Panc1 (cell line): ENCODE measurements at regions not wholly inside any gene's neighbourhood (a gene's known extent, or its start where the extent isn't known, plus 50 kb on each side); places are given as distances from the start of the nearest gene placed in this dataset.

Experiments used
- ATAC-seq: fragments of 200-7000 bp; cut with Tn5 transposase; 2 replicates; pipeline ENCODE4 v1.9.1; 2020; ENCODE audit warnings: mild to moderate bottlenecking, moderate library complexity
- BruUV-seq: library from RNA; stranded (reverse); fragments of 400-500 nt; replicated peaks from 2 replicates; lab custom pipeline; 2021; lab: Mats Ljungman, UMichigan
- CTCF ChIA-PET: fragments of 300-600 bp; sonication (Branson Sonifier 250); formaldehyde crosslinking; loops from one replicate; lab custom pipeline; 2022; ENCODE audit warnings: antibody characterized with exemption; lab: Charles Lee
- POLR2A ChIA-PET: fragments of 300-600 bp; sonication (Branson Sonifier 250); formaldehyde crosslinking; loops from one replicate; lab custom pipeline; 2022; ENCODE audit warnings: antibody characterized with exemption; lab: Charles Lee
- DNase-seq: peaks from one replicate; pipeline ENCODE4 v3.0.0-alpha.2; 2010; ENCODE audit warnings: low read depth, low spot score
- H3K27ac ChIP-seq: 2 replicates; pipeline ENCODE4 v1.5.1; 2011; ENCODE audit warnings: mild to moderate bottlenecking, low read length, inconsistent platforms
- H3K27me3 ChIP-seq: fragments of 200-500 bp; sonication (Bioruptor generic); 2 replicates; pipeline ENCODE4 v1.6.0; 2014; ENCODE audit warnings: low read length, inconsistent platforms; ENCODE audit not compliant: control insufficient read depth, insufficient read depth
- H3K36me3 ChIP-seq: fragments of 200-500 bp; sonication (Bioruptor generic); 2 replicates; pipeline ENCODE4 v1.5.1; 2014; ENCODE audit warnings: inconsistent platforms, mild to moderate bottlenecking, low read length, moderate library complexity; ENCODE audit not compliant: control insufficient read depth, insufficient read depth
- H3K4me1 ChIP-seq: 2 replicates; pipeline ENCODE4 v1.5.1; 2011; ENCODE audit warnings: inconsistent platforms, mild to moderate bottlenecking, low read length, moderate library complexity; ENCODE audit not compliant: control insufficient read depth, insufficient read depth
- H3K4me3 ChIP-seq, 2 experiments: 2 replicates each; pipeline ENCODE4 v1.5.1; 2011 to 2012; ENCODE audit warnings: low read depth in 2 of 2, low read length in 2 of 2, mild to moderate bottlenecking in 2 of 2, inconsistent platforms in 1 of 2, moderate library complexity in 1 of 2
- H3K9me3 ChIP-seq: fragments of 200-500 bp; sonication (Bioruptor generic); 2 replicates; pipeline ENCODE4 v1.5.1; 2014; ENCODE audit warnings: low read depth, mild to moderate bottlenecking, inconsistent platforms, low read length, moderate library complexity; ENCODE audit not compliant: control insufficient read depth, insufficient read depth
- CTCF ChIP-seq: fragments of 450-650 bp; IDR thresholded peaks from 2 replicates; pipeline ENCODE4 v1.5.1; 2017; ENCODE audit warnings: mild to moderate bottlenecking
- POLR2AphosphoS5 ChIP-seq: IDR thresholded peaks from 2 replicates; pipeline ENCODE4 v1.6.1; 2012; ENCODE audit warnings: mild to moderate bottlenecking, low read depth, low read length, moderate library complexity
- SIN3A ChIP-seq: IDR thresholded peaks from 2 replicates; pipeline ENCODE4 v1.6.1; 2012; ENCODE audit warnings: low read depth, mild to moderate bottlenecking, low read length, moderate library complexity, borderline replicate concordance; ENCODE audit not compliant: insufficient read depth
- TCF7L2 ChIP-seq: IDR thresholded peaks from 2 replicates; pipeline ENCODE4 v1.6.1; 2011; ENCODE audit warnings: mild to moderate bottlenecking, low read depth, low read length, inconsistent platforms
- in situ Hi-C: cut with HindIII; loops from 2 replicates; pipeline ENCODE4 v1.10.0; 2016; ENCODE audit warnings: low sequenced_read_pairs, low pct_unique_long_range_greater_than_20kb
- intact Hi-C: fragments of 100-400 bp; cut with micrococcal nuclease; formaldehyde crosslinking; loops from one replicate; pipeline ENCODE4 v1.10.0; 2022; ENCODE audit not compliant: unreplicated experiment
- TF ChIP-seq, protein P1 (sequence below), 2 experiments: IDR thresholded peaks; 2 replicates each; pipeline ENCODE4 v1.6.1; 2011 to 2012; ENCODE audit warnings: low read depth in 2 of 2, control low read depth in 1 of 2, low read length in 1 of 2, mild to moderate bottlenecking in 1 of 2, moderate library complexity in 1 of 2; ENCODE audit not compliant: insufficient read depth in 1 of 2

GRCh38 chr11:24351179-24351578 lies 145.7 kb upstream of the LUZP2 start:
- Histone ChIP-seq H3K36me3 (no peaks in the 10 kb centered on the region), H3K27ac (no peak overlapping the region), H3K4me1 (no peaks in the 10 kb centered on the region), H3K9me3 (no peaks in the 10 kb centered on the region), H3K27me3 (no peaks in the 10 kb centered on the region), H3K4me3 (no peak overlapping the region)
- ChIA-PET POLR2A (no interaction called here), CTCF (no interaction called here)
- DNase-seq (no peak), ATAC-seq (no peak)
- BruUV-seq = no TSS peak
- no peak for TF ChIP-seq CTCF
- TF ChIP-seq POLR2AphosphoS5 = no peak
- TF ChIP-seq SIN3A = no peak
- TF ChIP-seq, protein P1, sequence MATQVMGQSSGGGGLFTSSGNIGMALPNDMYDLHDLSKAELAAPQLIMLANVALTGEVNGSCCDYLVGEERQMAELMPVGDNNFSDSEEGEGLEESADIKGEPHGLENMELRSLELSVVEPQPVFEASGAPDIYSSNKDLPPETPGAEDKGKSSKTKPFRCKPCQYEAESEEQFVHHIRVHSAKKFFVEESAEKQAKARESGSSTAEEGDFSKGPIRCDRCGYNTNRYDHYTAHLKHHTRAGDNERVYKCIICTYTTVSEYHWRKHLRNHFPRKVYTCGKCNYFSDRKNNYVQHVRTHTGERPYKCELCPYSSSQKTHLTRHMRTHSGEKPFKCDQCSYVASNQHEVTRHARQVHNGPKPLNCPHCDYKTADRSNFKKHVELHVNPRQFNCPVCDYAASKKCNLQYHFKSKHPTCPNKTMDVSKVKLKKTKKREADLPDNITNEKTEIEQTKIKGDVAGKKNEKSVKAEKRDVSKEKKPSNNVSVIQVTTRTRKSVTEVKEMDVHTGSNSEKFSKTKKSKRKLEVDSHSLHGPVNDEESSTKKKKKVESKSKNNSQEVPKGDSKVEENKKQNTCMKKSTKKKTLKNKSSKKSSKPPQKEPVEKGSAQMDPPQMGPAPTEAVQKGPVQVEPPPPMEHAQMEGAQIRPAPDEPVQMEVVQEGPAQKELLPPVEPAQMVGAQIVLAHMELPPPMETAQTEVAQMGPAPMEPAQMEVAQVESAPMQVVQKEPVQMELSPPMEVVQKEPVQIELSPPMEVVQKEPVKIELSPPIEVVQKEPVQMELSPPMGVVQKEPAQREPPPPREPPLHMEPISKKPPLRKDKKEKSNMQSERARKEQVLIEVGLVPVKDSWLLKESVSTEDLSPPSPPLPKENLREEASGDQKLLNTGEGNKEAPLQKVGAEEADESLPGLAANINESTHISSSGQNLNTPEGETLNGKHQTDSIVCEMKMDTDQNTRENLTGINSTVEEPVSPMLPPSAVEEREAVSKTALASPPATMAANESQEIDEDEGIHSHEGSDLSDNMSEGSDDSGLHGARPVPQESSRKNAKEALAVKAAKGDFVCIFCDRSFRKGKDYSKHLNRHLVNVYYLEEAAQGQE (IDR thresholded peaks at IDR 0.05; ENCODE audit: insufficient read depth in 1 of 2, low read depth in 2 of 2, low read length in 1 of 2) = no peak
- intact Hi-C loops (no loop called here), in situ Hi-C loops (no loop called here)

DNA sequence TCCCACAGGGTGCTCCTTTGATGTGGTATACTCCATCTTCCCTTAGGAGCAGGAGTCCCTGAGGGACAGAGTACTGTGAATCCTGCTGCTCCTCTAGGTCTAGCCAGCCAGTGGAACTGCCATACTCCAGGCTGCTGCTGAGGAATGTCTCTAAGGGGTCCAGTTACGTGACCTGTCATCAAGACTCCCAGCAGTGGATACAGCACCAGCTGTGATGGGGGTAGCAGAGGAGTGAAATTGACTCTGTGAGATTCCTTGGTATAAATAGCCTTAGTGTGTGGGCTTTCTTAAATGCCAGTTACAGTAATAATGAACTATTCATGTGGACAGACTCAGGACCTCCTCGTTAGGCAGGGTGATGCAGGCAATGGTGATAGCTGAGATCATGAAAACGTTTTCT lies 140.4 kb upstream of the LUZP2 start:
- Histone ChIP-seq H3K9me3 (no peaks in the 10 kb centered on the region), H3K4me3 (no peak overlapping the region), H3K36me3 (no peaks in the 10 kb centered on the region), H3K27me3 (no peaks in the 10 kb centered on the region), H3K27ac (no peak overlapping the region), H3K4me1 (no peaks in the 10 kb centered on the region)
- POLR2A ChIA-PET = no interaction called here
- DNase-seq (no peak), ATAC-seq (no peak)
- CTCF ChIA-PET = no interaction called here
- no peak for TF ChIP-seq SIN3A
- TF ChIP-seq, protein P1 (IDR thresholded peaks at IDR 0.05; ENCODE audit: insufficient read depth in 1 of 2, low read depth in 2 of 2, low read length in 1 of 2) = no peak
- no peak for TF ChIP-seq TCF7L2
- no peak for TF ChIP-seq CTCF
- TF ChIP-seq POLR2AphosphoS5 = no peak
- intact Hi-C loops (no loop called here), in situ Hi-C loops (no loop called here)
- no TSS peak for BruUV-seq
